ENCODE measurements at regions not wholly inside any gene's neighbourhood (a gene's known extent, or its start where the extent isn't known, plus 50 kb on each side); places are given as distances from the start of the nearest gene placed in this dataset.

GRCh38 chr1:181152892-181153633 is 64.6 kb downstream of the IER5 start:
- WGBS (ENCODE audit: low lambda C conversion rate): 11% methylated on average over 13 of the region's 16 CpGs
- BruUV-seq (replicated peaks): no TSS peak
- Histone ChIP-seq H3K4me2 (ENCODE audit: low read depth, low read length) (peak overlapping the region; percentile 87), H3K9me3 (ENCODE audit: low read length) (0 out of 2 replicates have a peak, but pooled peaks cover 3% of the 10 kb centered on the region), H3K27ac (ENCODE audit: extremely low read length, insufficient read depth, low read length) (no peak overlapping the region), H3K36me3 (replicated peaks in 1 of 2; ENCODE audit: control insufficient read depth in 1 of 2, insufficient read depth in 2 of 2, low read length in 2 of 2) (no peaks in the 10 kb centered on the region), H2AFZ (ENCODE audit: low read length) (peak overlapping the region; percentile 67), H4K20me1 (ENCODE audit: insufficient read depth, low read length) (no peaks in the 10 kb centered on the region), H3K9ac (ENCODE audit: insufficient read depth, low read depth, low read length) (peak overlapping the region; percentile 23; the same call in 1 of the 2 replicates), H3K4me1 (ENCODE audit: insufficient read depth, low read length) (peaks cover 24% of the 10 kb centered on the region; the same call in 1 of the 2 replicates), H3K27me3 (ENCODE audit: control insufficient read depth in 1 of 2, insufficient read depth in 2 of 2, low read length in 2 of 2) (peaks cover 0 to 12% of the 10 kb centered on the region in 2 experiments; a peak in 1 of 5 replicates), H3K79me2 (ENCODE audit: insufficient read depth, low read length) (no peaks in the 10 kb centered on the region), H3K4me3 (replicated peaks in 1 of 3; ENCODE audit: insufficient read depth in 1 of 3, low read depth in 2 of 3, low read length in 3 of 3) (peak overlapping the region in 1 of 3 experiments; percentile 55; a peak in 2 of 6 replicates)
- no peak for FAIRE-seq
- in situ Hi-C loops (cut with HindIII; ENCODE audit: extremely low pct_ligation_motif_present, low pct_unique_long_range_greater_than_20kb): no loop called here
- intact Hi-C loops (cut with micrococcal nuclease; ENCODE audit: unreplicated experiment): no loop called here
- no peak for DNase-seq (ENCODE audit: low spot score)
- ChIA-PET POLR2A (no interaction called here), CTCF (ENCODE audit: low intra/inter-chr PET ratio, low total read pairs) (no interaction called here)
- peak; percentile 97 for ATAC-seq
- TF ChIP-seq ZNF687 (CRISPR knock-in tag; IDR thresholded peaks at IDR 0.05) (peak; percentile 34; the same call in 1 of the 2 replicates), UBTF (CRISPR knock-in tag; IDR thresholded peaks at IDR 0.05) (peak; percentile 44; the same call in 1 of the 2 replicates), KDM3A (CRISPR knock-in tag; IDR thresholded peaks at IDR 0.05; ENCODE audit: low read depth) (no peak), STAG1 (CRISPR knock-in tag; IDR thresholded peaks at IDR 0.05) (peak; percentile 45), CTCF (CRISPR knock-in tag; IDR thresholded peaks at IDR 0.05) (peak; percentile 43), ZFX (CRISPR knock-in tag; IDR thresholded peaks at IDR 0.05; ENCODE audit: low read depth) (peak; percentile 54; the same call in 1 of the 2 replicates), ZFY (CRISPR knock-in tag; IDR thresholded peaks at IDR 0.05) (0 out of 2 replicates have a peak, but pooled peaks have one; percentile 25), RAD21 (CRISPR knock-in tag; IDR thresholded peaks at IDR 0.05) (0 out of 2 replicates have a peak, but pooled peaks have one; percentile 35), ERF (CRISPR knock-in tag; IDR thresholded peaks at IDR 0.05) (no peak), ZNF124 (CRISPR knock-in tag; IDR thresholded peaks at IDR 0.05) (no peak), TFAP4 (IDR thresholded peaks at IDR 0.05; ENCODE audit: borderline replicate concordance, low read depth) (peak; percentile 12; the same call in 1 of the 2 replicates), ZNF768 (CRISPR knock-in tag; IDR thresholded peaks at IDR 0.05) (0 out of 2 replicates have a peak, but pooled peaks have one; percentile 16)
